ENCODE measurements at regions not wholly inside any gene's neighbourhood (a gene's known extent, or its start where the extent isn't known, plus 50 kb on each side); places are given as distances from the start of the nearest gene placed in this dataset.

GRCh38 chr12:91680864-91681263 is 464.8 kb downstream of the BTG1 start:
- TF ChIP-seq CTCF (IDR thresholded peaks at IDR 0.05) (no peak), POLR2A (IDR thresholded peaks at IDR 0.05) (no peak)

Measured in right lobe of liver (tissue), 4 donors.